SH-SY5Y (cell line): ENCODE measurements at regions not wholly inside any gene's neighbourhood (a gene's known extent, or its start where the extent isn't known, plus 50 kb on each side); places are given as distances from the start of the nearest gene placed in this dataset.

Experiments
- GATA2 ChIP-seq: IDR thresholded peaks from 2 replicates; pipeline ENCODE4 v1.6.1; 2011; ENCODE audit warnings: mild to moderate bottlenecking, low read depth, low read length
- GATA3 ChIP-seq: IDR thresholded peaks from 2 replicates; pipeline ENCODE4 v1.6.1; 2011; ENCODE audit warnings: low read depth, mild to moderate bottlenecking, low read length, moderate library complexity

- TF ChIP-seq GATA3: no peak
- no peak for TF ChIP-seq GATA2
Measured at GRCh38 chr2:221345516-221345915, 226.6 kb downstream of the EPHA4 start.
